GM12878 (cell line): ENCODE measurements at regions not wholly inside any gene's neighbourhood (a gene's known extent, or its start where the extent isn't known, plus 50 kb on each side); places are given as distances from the start of the nearest gene placed in this dataset.

Source experiments
- ATAC-seq: fragments of 200-7000 bp; cut with Tn5 transposase; 3 replicates; pipeline ENCODE4 v1.9.1; 2020; ENCODE audit warnings: mild to moderate bottlenecking, moderate library complexity
- BruUV-seq: library from RNA; stranded (reverse); fragments of 400-500 nt; replicated peaks from 2 replicates; lab custom pipeline; 2021; lab: Mats Ljungman, UMichigan
- CTCF ChIA-PET: fragments of 300-600 bp; sonication (Branson Sonifier 250); formaldehyde crosslinking; extraction: SDS; loops from one replicate; lab custom pipeline; 2021; ENCODE audit warnings: inconsistent platforms; lab: Yijun Ruan, JAX
- POLR2A ChIA-PET: fragments of 350-600 bp; formaldehyde crosslinking; extraction: SDS; loops from one replicate; lab custom pipeline; 2021; ENCODE audit warnings: inconsistent platforms; lab: Charles Lee
- RAD21 ChIA-PET: fragments of 300-600 bp; sonication (Branson Sonifier 250); formaldehyde crosslinking; loops from one replicate; lab custom pipeline; 2023; ENCODE audit warnings: antibody characterized with exemption; ENCODE audit not compliant: unreplicated experiment; lab: Charles Lee
- SMC1A ChIA-PET: fragments of 300-600 bp; sonication (Branson Sonifier 250); formaldehyde crosslinking; loops from one replicate; lab custom pipeline; 2023; ENCODE audit not compliant: unreplicated experiment, uncharacterized antibody; lab: Charles Lee
- DNase-seq: peaks from one replicate; pipeline ENCODE4 v3.0.0-alpha.2; 2011; ENCODE audit warnings: low read depth, low spot score
- FAIRE-seq: peaks from 3 replicates; lab custom pipeline; 2011; peaks lifted over from hg19 to GRCh38; lab: Jason Lieb, UNC
- H2AFZ ChIP-seq: 2 replicates; pipeline ENCODE4 v1.6.0; 2011; ENCODE audit warnings: low read depth, low read length, control low read depth; ENCODE audit not compliant: control insufficient read depth
- H3K27ac ChIP-seq: 2 replicates; pipeline ENCODE4 v1.5.1; 2011; ENCODE audit warnings: control low read depth; ENCODE audit not compliant: control insufficient read depth, insufficient read depth
- H3K27me3 ChIP-seq, 2 experiments: replicated peaks in 1 of 2; 2 replicates each; pipeline versions ENCODE4 v1.6.0 to v1.6.1; 2011; ENCODE audit warnings: low read length in 1 of 2; ENCODE audit not compliant: control insufficient read depth in 2 of 2, insufficient read depth in 2 of 2
- H3K36me3 ChIP-seq, 2 experiments: 2 replicates each; pipeline ENCODE4 v1.5.1; 2011; ENCODE audit warnings: low read length in 1 of 2; ENCODE audit not compliant: control insufficient read depth in 2 of 2, insufficient read depth in 2 of 2
- H3K4me1 ChIP-seq: 2 replicates; pipeline ENCODE4 v1.6.1; 2011; ENCODE audit warnings: mild to moderate bottlenecking, low read length, moderate library complexity, mixed read lengths; ENCODE audit not compliant: control insufficient read depth, insufficient read depth
- H3K4me2 ChIP-seq: 2 replicates; pipeline ENCODE4 v1.6.0; 2011; ENCODE audit warnings: control low read depth; ENCODE audit not compliant: control insufficient read depth, insufficient read depth
- H3K4me3 ChIP-seq: fragments of 200-600 bp; sonication (generic); 2 replicates; pipeline ENCODE4 v1.5.1; 2016
- H3K79me2 ChIP-seq: 2 replicates; pipeline ENCODE4 v1.6.0; 2011; ENCODE audit warnings: low read length; ENCODE audit not compliant: control insufficient read depth, insufficient read depth
- H3K9ac ChIP-seq: 2 replicates; pipeline ENCODE4 v1.8.0; 2011; ENCODE audit warnings: low read length, control low read depth, mixed read lengths; ENCODE audit not compliant: control insufficient read depth, insufficient read depth
- H3K9me3 ChIP-seq: replicated peaks from 3 replicates; pipeline ENCODE4 v1.5.1; 2011; ENCODE audit warnings: mild to moderate bottlenecking, low read length; ENCODE audit not compliant: control insufficient read depth, insufficient read depth
- H4K20me1 ChIP-seq: 2 replicates; pipeline ENCODE4 v1.6.0; 2011; ENCODE audit not compliant: control insufficient read depth, insufficient read depth
- CHD4 ChIP-seq: fragments of 200-600 bp; sonication (generic); IDR thresholded peaks from 2 replicates; pipeline ENCODE4 v1.6.1; 2016; ENCODE audit warnings: mild to moderate bottlenecking
- EED ChIP-seq: sonication (generic); IDR thresholded peaks from 2 replicates; pipeline ENCODE4 v1.6.1; 2016; ENCODE audit warnings: antibody characterized with exemption, low read depth
- MEF2A ChIP-seq: IDR thresholded peaks from 2 replicates; pipeline ENCODE4 v1.6.1; 2011; ENCODE audit warnings: low read depth, mild to moderate bottlenecking, low read length, moderate library complexity; ENCODE audit not compliant: insufficient read depth
- MTA2 ChIP-seq: fragments of 450-650 bp; IDR thresholded peaks from 2 replicates; pipeline ENCODE4 v1.6.1; 2016; ENCODE audit warnings: low read depth, mild to moderate bottlenecking, moderate library complexity
- MYC ChIP-seq: IDR thresholded peaks from 2 replicates; pipeline ENCODE4 v1.6.1; 2011; ENCODE audit warnings: mild to moderate bottlenecking, low read length, moderate library complexity, inconsistent platforms; ENCODE audit not compliant: insufficient read depth, insufficient replicate concordance, insufficient read length, severe bottlenecking
- NBN ChIP-seq: fragments of 450-650 bp; IDR thresholded peaks from 2 replicates; pipeline ENCODE4 v1.6.1; 2016
- RFX5 ChIP-seq: IDR thresholded peaks from 2 replicates; pipeline ENCODE4 v1.6.1; 2011; ENCODE audit warnings: low read depth, low read length, improper control_type of control experiment
- SIN3A ChIP-seq: IDR thresholded peaks from 2 replicates; pipeline ENCODE4 v1.6.1; 2012; ENCODE audit warnings: low read depth, low read length, improper control_type of control experiment
- SMAD1 ChIP-seq: fragments of 450-650 bp; IDR thresholded peaks from 2 replicates; pipeline ENCODE4 v1.6.1; 2018; ENCODE audit warnings: mild to moderate bottlenecking, low read depth; ENCODE audit not compliant: partially characterized antibody
- TCF7 ChIP-seq: IDR thresholded peaks from 2 replicates; pipeline ENCODE4 v1.6.1; 2014; ENCODE audit warnings: antibody characterized with exemption, borderline replicate concordance
- ZZZ3 ChIP-seq: IDR thresholded peaks from 2 replicates; pipeline ENCODE4 v1.6.1; 2011; ENCODE audit warnings: low read depth; ENCODE audit not compliant: control insufficient read depth, insufficient read length
- WGBS: methylation state at CpG from one replicate; pipeline ENCODE4 v1.1.6; 2016; ENCODE audit warnings: low lambda C conversion rate; ENCODE audit not compliant: insufficient replicate concordance, insufficient coverage; ENCODE audit errors: missing lambda C conversion rate; 5-methylcytosine and 5-hydroxymethylcytosine counted together
- in situ Hi-C: fragments of 300-500 bp; cut with MboI; formaldehyde crosslinking; loops from 9 replicates; pipeline ENCODE4 v1.14.3; 2018; ENCODE audit warnings: mixed read lengths
- intact Hi-C: fragments of 100-400 bp; cut with micrococcal nuclease; formaldehyde crosslinking; loops from one replicate; pipeline ENCODE4 v1.14.2; 2022; ENCODE audit not compliant: unreplicated experiment
- TF ChIP-seq, protein P1 (sequence below): IDR thresholded peaks from 2 replicates; pipeline ENCODE4 v1.6.1; 2011; ENCODE audit warnings: low read depth, low read length, improper control_type of control experiment, borderline replicate concordance
- TF ChIP-seq, protein P2 (sequence below): fragments of 450-650 bp; formaldehyde crosslinking; IDR thresholded peaks from 2 replicates; pipeline ENCODE4 v1.4.0; 2020; ENCODE audit warnings: mild to moderate bottlenecking, moderate library complexity
- TF ChIP-seq, protein P3 (sequence below): fragments of 450-650 bp; formaldehyde crosslinking; IDR thresholded peaks from 2 replicates; pipeline ENCODE4 v1.5.0; 2022; ENCODE audit warnings: mild to moderate bottlenecking, missing genetic modification characterization

DNA sequence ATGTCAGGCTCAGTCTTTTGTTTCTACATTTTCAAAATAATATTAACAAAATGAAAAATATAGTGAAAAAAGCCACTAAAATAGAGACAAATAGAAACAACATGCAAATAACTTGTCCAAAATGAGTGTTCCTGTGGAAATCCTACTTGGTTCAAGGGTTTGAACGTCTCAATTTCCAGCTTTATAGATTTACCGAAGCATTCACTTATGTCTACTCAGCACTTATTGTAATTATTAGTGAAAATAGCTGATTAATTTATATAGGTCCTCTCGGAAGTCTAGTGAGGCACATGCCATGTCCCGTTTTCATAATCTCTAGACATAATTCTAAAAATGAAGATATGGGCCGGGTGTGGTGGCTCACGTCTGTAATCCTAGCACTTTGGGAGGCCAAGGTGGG, 99.9 kb upstream of the NFIB start:
- Histone ChIP-seq H4K20me1 (no peaks in the 10 kb centered on the region), H3K4me3 (no peak overlapping the region), H3K4me2 (no peak overlapping the region), H3K79me2 (no peaks in the 10 kb centered on the region), H2AFZ (no peak overlapping the region), H3K4me1 (no peaks in the 10 kb centered on the region), H3K36me3 (no peaks in the 10 kb centered on the region), H3K27ac (no peak overlapping the region), H3K9ac (no peak overlapping the region)
- ChIA-PET SMC1A (interaction anchor here (1.2 kb wide), 1 partner anchor 13 kb away, joined by 4 read pairs; no protein-coding TSS in a partner anchor), RAD21 (interaction anchor here (1.5 kb wide), 1 partner anchor 11 kb away, joined by 3 read pairs; no protein-coding TSS in a partner anchor), POLR2A (no interaction called here), CTCF (interaction anchor here (1.4 to 1.7 kb wide), 2 partner anchors 13 to 20 kb away, joined by 6 to 12 read pairs; no protein-coding TSS in a partner anchor)
- ATAC-seq: no peak
- 39% methylated on average over 6 of the region's 6 CpGs for WGBS
- no peak for DNase-seq
- BruUV-seq: no TSS peak
- in situ Hi-C loops: no loop called here
- TF ChIP-seq NBN: no peak
- TF ChIP-seq TCF7: no peak
- TF ChIP-seq RFX5: no peak
- no peak for TF ChIP-seq SMAD1
- no peak for TF ChIP-seq SIN3A
- TF ChIP-seq ZZZ3: no peak
- no peak for TF ChIP-seq MEF2A
- TF ChIP-seq, protein P1, sequence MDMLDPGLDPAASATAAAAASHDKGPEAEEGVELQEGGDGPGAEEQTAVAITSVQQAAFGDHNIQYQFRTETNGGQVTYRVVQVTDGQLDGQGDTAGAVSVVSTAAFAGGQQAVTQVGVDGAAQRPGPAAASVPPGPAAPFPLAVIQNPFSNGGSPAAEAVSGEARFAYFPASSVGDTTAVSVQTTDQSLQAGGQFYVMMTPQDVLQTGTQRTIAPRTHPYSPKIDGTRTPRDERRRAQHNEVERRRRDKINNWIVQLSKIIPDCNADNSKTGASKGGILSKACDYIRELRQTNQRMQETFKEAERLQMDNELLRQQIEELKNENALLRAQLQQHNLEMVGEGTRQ: no peak
- TF ChIP-seq, protein P2, sequence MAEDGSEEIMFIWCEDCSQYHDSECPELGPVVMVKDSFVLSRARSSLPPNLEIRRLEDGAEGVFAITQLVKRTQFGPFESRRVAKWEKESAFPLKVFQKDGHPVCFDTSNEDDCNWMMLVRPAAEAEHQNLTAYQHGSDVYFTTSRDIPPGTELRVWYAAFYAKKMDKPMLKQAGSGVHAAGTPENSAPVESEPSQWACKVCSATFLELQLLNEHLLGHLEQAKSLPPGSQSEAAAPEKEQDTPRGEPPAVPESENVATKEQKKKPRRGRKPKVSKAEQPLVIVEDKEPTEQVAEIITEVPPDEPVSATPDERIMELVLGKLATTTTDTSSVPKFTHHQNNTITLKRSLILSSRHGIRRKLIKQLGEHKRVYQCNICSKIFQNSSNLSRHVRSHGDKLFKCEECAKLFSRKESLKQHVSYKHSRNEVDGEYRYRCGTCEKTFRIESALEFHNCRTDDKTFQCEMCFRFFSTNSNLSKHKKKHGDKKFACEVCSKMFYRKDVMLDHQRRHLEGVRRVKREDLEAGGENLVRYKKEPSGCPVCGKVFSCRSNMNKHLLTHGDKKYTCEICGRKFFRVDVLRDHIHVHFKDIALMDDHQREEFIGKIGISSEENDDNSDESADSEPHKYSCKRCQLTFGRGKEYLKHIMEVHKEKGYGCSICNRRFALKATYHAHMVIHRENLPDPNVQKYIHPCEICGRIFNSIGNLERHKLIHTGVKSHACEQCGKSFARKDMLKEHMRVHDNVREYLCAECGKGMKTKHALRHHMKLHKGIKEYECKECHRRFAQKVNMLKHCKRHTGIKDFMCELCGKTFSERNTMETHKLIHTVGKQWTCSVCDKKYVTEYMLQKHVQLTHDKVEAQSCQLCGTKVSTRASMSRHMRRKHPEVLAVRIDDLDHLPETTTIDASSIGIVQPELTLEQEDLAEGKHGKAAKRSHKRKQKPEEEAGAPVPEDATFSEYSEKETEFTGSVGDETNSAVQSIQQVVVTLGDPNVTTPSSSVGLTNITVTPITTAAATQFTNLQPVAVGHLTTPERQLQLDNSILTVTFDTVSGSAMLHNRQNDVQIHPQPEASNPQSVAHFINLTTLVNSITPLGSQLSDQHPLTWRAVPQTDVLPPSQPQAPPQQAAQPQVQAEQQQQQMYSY (CRISPR knock-in tag): no peak
- TF ChIP-seq, protein P3, sequence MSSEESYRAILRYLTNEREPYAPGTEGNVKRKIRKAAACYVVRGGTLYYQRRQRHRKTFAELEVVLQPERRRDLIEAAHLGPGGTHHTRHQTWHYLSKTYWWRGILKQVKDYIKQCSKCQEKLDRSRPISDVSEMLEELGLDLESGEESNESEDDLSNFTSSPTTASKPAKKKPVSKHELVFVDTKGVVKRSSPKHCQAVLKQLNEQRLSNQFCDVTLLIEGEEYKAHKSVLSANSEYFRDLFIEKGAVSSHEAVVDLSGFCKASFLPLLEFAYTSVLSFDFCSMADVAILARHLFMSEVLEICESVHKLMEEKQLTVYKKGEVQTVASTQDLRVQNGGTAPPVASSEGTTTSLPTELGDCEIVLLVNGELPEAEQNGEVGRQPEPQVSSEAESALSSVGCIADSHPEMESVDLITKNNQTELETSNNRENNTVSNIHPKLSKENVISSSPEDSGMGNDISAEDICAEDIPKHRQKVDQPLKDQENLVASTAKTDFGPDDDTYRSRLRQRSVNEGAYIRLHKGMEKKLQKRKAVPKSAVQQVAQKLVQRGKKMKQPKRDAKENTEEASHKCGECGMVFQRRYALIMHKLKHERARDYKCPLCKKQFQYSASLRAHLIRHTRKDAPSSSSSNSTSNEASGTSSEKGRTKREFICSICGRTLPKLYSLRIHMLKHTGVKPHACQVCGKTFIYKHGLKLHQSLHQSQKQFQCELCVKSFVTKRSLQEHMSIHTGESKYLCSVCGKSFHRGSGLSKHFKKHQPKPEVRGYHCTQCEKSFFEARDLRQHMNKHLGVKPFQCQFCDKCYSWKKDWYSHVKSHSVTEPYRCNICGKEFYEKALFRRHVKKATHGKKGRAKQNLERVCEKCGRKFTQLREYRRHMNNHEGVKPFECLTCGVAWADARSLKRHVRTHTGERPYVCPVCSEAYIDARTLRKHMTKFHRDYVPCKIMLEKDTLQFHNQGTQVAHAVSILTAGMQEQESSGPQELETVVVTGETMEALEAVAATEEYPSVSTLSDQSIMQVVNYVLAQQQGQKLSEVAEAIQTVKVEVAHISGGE (CRISPR knock-in tag): no peak
- TF ChIP-seq EED: no peak
- TF ChIP-seq CHD4: no peak
- TF ChIP-seq MTA2: no peak
- no peak for TF ChIP-seq MYC
- TF ChIP-seq, all 136 proteins: peak for 0
- Histone ChIP-seq H3K27me3 (no peaks in the 10 kb centered on the region; a peak in 1 of 4 replicates), H3K9me3 (no peaks in the 10 kb centered on the region)
- no peak for FAIRE-seq
- intact Hi-C loops: no loop called here
